Pancreas (tissue), 10 donors: ENCODE measurements at regions not wholly inside any gene's neighbourhood (a gene's known extent, or its start where the extent isn't known, plus 50 kb on each side); places are given as distances from the start of the nearest gene placed in this dataset.

Source experiments
- ATAC-seq, 4 donors: fragments of 200-7000 bp; cut with Tn5 transposase; one replicate each; pipeline versions ENCODE4 v1.8.0 to v1.9.1; 2020; ENCODE audit warnings: mild to moderate bottlenecking in 4 of 4, moderate library complexity in 4 of 4
- DNase-seq, 6 donors: peaks; one replicate each; pipeline ENCODE4 v3.0.0-alpha.2; 2020
- FAIRE-seq: peaks from 2 replicates; lab custom pipeline; 2012; peaks lifted over from hg19 to GRCh38; lab: Jason Lieb, UNC
- H3K27ac ChIP-seq, 4 donors: fragments of 200-600 bp; sonication (generic); 1 replicate in 3 of 4; 2 replicates in 1 of 4; pipeline versions ENCODE4 v1.5.0 to v1.8.0; 2020
- H3K27me3 ChIP-seq, 4 donors: fragments of 200-600 bp; one replicate each; pipeline ENCODE4 v1.8.0; 2021
- H3K36me3 ChIP-seq, 3 donors: fragments of 200-600 bp; sonication (generic) in 1 of 3; one replicate each; pipeline versions ENCODE4 v1.5.0 to v1.8.0; 2020 to 2021
- H3K4me1 ChIP-seq, 3 donors: fragments of 200-600 bp; one replicate each; pipeline ENCODE4 v1.8.0; 2021
- H3K4me3 ChIP-seq, 4 donors: fragments of 200-600 bp; sonication (generic) in 2 of 4; one replicate each; pipeline versions ENCODE4 v1.5.0 to v1.8.0; 2020 to 2021
- H3K9me3 ChIP-seq, 4 donors: fragments of 200-600 bp; one replicate each; pipeline ENCODE4 v1.8.0; 2021
- WGBS, 2 donors: extraction: QIAGEN DNeasy Blood & Tissue Kit; methylation state at CpG; one replicate each; pipeline ENCODE4 v1.1.7; 2013; 5-methylcytosine and 5-hydroxymethylcytosine counted together
- intact Hi-C, 3 donors: fragments of 100-400 bp; cut with DNase I; formaldehyde crosslinking; loops; one replicate each; pipeline versions ENCODE4 v1.11.1 to v1.14.2; 2022
- TF ChIP-seq, protein P1 (sequence below), 4 donors: fragments of 200-600 bp; sonication (generic) in 3 of 4; IDR thresholded peaks; one replicate each; pipeline versions ENCODE4 v1.5.0 to v1.8.0; 2021; ENCODE audit warnings: antibody characterized with exemption in 4 of 4
- donor health status: healthy with polysubstance abuse.
- donor health status: DM: no; HTN: no; CAD: no; lungs with moderate emphysema.
- donor health status: DM: no; HTN: no; CAD: no.
- donor health status: control.
- donor health status: control.
- donor health status: Bipolar disorder and iron deficiency.
- donor health status: DM: yes; HTN: yes; CAD: no.
- donor health status: DM: no; HTN: no; CAD: no.
- donor health status: DM: no; HTN: no; CAD: no.
- donor health status: DM: yes; HTN: yes; CAD: no.

- H3K27me3 ChIP-seq: no peaks in the 10 kb centered on the region
- ATAC-seq (no peak), DNase-seq (no peak), FAIRE-seq (no peak)
- intact Hi-C loops: loop anchor here in 2 of 3 donors (10.0 kb wide), 2 partner anchors 46 to 96 kb away; no protein-coding TSS in a partner anchor
- TF ChIP-seq, protein P1, sequence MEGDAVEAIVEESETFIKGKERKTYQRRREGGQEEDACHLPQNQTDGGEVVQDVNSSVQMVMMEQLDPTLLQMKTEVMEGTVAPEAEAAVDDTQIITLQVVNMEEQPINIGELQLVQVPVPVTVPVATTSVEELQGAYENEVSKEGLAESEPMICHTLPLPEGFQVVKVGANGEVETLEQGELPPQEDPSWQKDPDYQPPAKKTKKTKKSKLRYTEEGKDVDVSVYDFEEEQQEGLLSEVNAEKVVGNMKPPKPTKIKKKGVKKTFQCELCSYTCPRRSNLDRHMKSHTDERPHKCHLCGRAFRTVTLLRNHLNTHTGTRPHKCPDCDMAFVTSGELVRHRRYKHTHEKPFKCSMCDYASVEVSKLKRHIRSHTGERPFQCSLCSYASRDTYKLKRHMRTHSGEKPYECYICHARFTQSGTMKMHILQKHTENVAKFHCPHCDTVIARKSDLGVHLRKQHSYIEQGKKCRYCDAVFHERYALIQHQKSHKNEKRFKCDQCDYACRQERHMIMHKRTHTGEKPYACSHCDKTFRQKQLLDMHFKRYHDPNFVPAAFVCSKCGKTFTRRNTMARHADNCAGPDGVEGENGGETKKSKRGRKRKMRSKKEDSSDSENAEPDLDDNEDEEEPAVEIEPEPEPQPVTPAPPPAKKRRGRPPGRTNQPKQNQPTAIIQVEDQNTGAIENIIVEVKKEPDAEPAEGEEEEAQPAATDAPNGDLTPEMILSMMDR (IDR thresholded peaks at IDR 0.05): no peak
- peaks cover 10 to 23% (median 21%) of the 10 kb centered on the region in 3 donors for H3K4me1 ChIP-seq
- H3K36me3 ChIP-seq: no peaks in the 10 kb centered on the region
- H3K27ac ChIP-seq: no peak overlapping the region
- no peaks in the 10 kb centered on the region for H3K9me3 ChIP-seq
- no peak overlapping the region for H3K4me3 ChIP-seq
- WGBS, 2 donors: 88 to 94% methylated on average over 1 of the region's 1 CpG
Measured at GRCh38 chr10:59060852-59061251, 115.6 kb upstream of the PHYHIPL start.

DNA sequence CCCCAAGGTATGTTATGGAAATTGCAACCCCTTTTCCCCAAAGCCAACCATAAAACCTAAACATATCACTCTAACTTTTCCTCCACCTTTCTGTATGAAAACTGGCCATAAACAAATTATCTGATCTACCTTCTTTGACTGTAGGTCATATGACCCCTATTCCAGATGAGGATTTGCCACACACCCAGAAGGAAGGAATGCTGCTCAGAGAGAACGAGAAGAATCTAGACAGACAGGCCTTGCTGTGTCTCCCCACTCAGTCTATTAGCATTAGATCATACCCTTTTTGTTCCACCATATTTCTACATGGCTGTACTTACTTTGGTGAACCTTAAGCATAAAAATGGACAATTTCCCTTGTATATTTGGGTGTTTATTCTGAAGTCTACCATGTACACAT lies 113.0 kb upstream of the PHYHIPL start:
- H3K27me3 ChIP-seq: no peaks in the 10 kb centered on the region
- TF ChIP-seq, protein P1 (IDR thresholded peaks at IDR 0.05): no peak
- peaks cover 10 to 23% (median 19%) of the 10 kb centered on the region in 3 donors for H3K4me1 ChIP-seq
- H3K36me3 ChIP-seq: no peaks in the 10 kb centered on the region
- 95% methylated on average over 1 of the region's 1 CpG for WGBS, 2 donors
- H3K9me3 ChIP-seq: no peaks in the 10 kb centered on the region
- no peak overlapping the region for H3K27ac ChIP-seq
- no peak for FAIRE-seq
- intact Hi-C loops: loop anchor here in 2 of 3 donors (10.0 kb wide), 2 partner anchors 49 to 99 kb away; no protein-coding TSS in a partner anchor
- ATAC-seq: no peak
- no peak for DNase-seq
- H3K4me3 ChIP-seq: no peak overlapping the region

DNA sequence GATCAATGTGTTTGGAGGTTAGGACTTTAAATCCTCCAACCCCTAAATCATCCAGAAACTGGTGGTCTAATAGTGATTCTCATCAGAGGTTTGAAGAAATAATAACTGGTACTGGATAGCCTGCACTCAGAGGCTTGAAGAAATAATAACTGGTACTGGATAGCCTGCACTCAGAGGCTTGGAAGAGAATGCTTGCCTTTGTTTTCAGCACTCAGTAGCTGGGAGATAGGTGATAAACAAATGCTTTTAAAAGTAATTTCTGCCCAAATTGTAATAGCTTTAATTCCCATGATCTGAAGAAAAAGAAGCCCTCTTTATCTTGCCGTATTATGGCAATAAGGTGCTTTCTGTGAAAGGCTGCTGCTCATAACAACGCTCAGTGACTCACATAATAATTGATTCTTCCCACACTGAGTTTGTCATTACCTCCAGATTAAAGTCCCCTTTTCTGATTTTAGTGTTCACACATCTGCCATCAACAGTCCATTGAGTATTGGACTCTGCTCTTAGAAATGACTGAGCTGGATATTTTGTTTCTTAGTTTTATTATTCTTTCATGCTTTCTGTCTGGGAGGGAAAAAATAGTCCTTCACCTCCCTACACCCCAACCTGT lies 112.3 kb upstream of the PHYHIPL start:
- Histone ChIP-seq H3K27ac (peak overlapping the region in 1 of 4 donors; percentile 29), H3K27me3 (no peaks in the 10 kb centered on the region), H3K36me3 (no peaks in the 10 kb centered on the region), H3K4me3 (no peak overlapping the region), H3K4me1 (peaks cover 10 to 23% (median 19%) of the 10 kb centered on the region in 3 donors), H3K9me3 (no peaks in the 10 kb centered on the region)
- intact Hi-C loops: loop anchor here in 2 of 3 donors (10.0 kb wide), 2 partner anchors 49 to 99 kb away; no protein-coding TSS in a partner anchor
- no peak for FAIRE-seq
- 19% methylated on average over 2 of the region's 2 CpGs for WGBS, 2 donors
- ATAC-seq: peak in 3 of 4 donors; percentile 26 to 68 (median 26)
- TF ChIP-seq, protein P1 (IDR thresholded peaks at IDR 0.05): no peak
- DNase-seq: no peak

GRCh38 chr10:59064759-59065539 lies 111.5 kb upstream of the PHYHIPL start:
- ATAC-seq (no peak), DNase-seq (no peak), FAIRE-seq (no peak)
- H3K36me3 ChIP-seq: no peaks in the 10 kb centered on the region
- no peak overlapping the region for H3K4me3 ChIP-seq
- H3K27ac ChIP-seq: peak overlapping the region in 1 of 4 donors; percentile 29
- TF ChIP-seq, protein P1 (IDR thresholded peaks at IDR 0.05): no peak
- H3K27me3 ChIP-seq: no peaks in the 10 kb centered on the region
- H3K4me1 ChIP-seq: peaks cover 10 to 23% (median 19%) of the 10 kb centered on the region in 3 donors
- 90 to 92% methylated on average over 6 of the region's 6 CpGs for WGBS, 2 donors
- intact Hi-C loops: loop anchor here in 2 of 3 donors (10.0 kb wide), 2 partner anchors 50 to 100 kb away; no protein-coding TSS in a partner anchor
- H3K9me3 ChIP-seq: no peaks in the 10 kb centered on the region
